ENCODE measurements at regions not wholly inside any gene's neighbourhood (a gene's known extent, or its start where the extent isn't known, plus 50 kb on each side); places are given as distances from the start of the nearest gene placed in this dataset.

DNA sequence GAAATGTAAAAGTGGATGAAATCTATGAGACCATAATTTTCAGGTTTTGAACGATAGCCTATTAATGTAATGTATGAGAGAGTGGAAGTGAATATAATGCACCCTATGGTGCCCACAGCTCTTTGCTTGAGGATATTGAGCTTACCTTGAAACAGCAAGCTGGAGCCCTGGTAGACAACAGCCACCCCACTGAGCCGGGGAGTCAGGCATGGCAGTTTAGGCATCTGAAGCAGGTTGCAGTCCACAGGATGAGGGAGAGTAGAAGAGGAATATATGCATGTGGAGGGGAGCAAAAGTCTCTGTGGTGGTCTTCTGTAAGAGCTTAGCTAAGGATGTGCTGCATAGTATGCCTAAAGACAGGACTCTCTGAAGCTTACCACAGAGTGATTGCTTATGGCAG lies 817.3 kb downstream of the DNAJB9 start:
- no peak for DNase-seq
- in situ Hi-C loops (cut with HindIII; ENCODE audit: low pct_ligation_motif_present, low sequenced_read_pairs) = no loop called here
- Histone ChIP-seq H3K36me3 (replicated peaks) (no peaks in the 10 kb centered on the region), H3K27ac (no peak overlapping the region), H3K4me3 (ENCODE audit: low read depth, low read length) (no peak overlapping the region), H3K27me3 (replicated peaks) (no peaks in the 10 kb centered on the region)
- TF ChIP-seq CTCF (IDR thresholded peaks at IDR 0.05; ENCODE audit: low read depth, low read length, missing control alignments) = no peak

GRCh38 chr7:109387530-109387929 lies 817.9 kb downstream of the DNAJB9 start:
- no peaks in the 10 kb centered on the region for H3K27me3 ChIP-seq (replicated peaks)
- H3K27ac ChIP-seq = no peak overlapping the region
- no peak for DNase-seq
- in situ Hi-C loops (cut with HindIII; ENCODE audit: low pct_ligation_motif_present, low sequenced_read_pairs) = no loop called here
- TF ChIP-seq CTCF (IDR thresholded peaks at IDR 0.05; ENCODE audit: low read depth, low read length, missing control alignments) = no peak
- no peak overlapping the region for H3K4me3 ChIP-seq (ENCODE audit: low read depth, low read length)
- H3K36me3 ChIP-seq (replicated peaks) = no peaks in the 10 kb centered on the region

- no peaks in the 10 kb centered on the region for H3K27me3 ChIP-seq (replicated peaks)
- DNase-seq = no peak
- no peaks in the 10 kb centered on the region for H3K36me3 ChIP-seq (replicated peaks)
- in situ Hi-C loops (cut with HindIII; ENCODE audit: low pct_ligation_motif_present, low sequenced_read_pairs) = no loop called here
- no peak for TF ChIP-seq CTCF (IDR thresholded peaks at IDR 0.05; ENCODE audit: low read depth, low read length, missing control alignments)
- no peak overlapping the region for H3K4me3 ChIP-seq (ENCODE audit: low read depth, low read length)
- H3K27ac ChIP-seq = no peak overlapping the region
These were observed 821.6 kb downstream of the DNAJB9 start for GRCh38 chr7:109391240-109391639.

DNA sequence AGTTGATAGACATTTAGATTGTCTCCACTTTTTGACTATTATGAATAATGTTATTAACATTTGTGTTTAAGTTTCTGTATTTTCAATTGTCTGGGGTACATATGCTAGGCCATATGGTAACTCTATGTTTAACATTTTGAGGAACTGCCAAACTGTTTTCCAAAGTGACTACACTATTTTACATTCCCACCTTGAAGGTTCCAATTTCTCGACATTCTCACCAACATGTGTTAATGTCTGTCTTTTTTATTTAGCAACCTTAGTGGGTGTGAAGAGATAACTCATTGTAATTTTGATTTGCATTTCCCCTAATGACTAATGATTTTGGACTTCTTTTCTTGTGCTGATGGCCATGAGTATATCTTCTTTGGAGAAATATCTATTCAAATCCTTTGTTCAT lies 832.4 kb downstream of the DNAJB9 start:
- no peak overlapping the region for H3K4me3 ChIP-seq (ENCODE audit: low read depth, low read length)
- TF ChIP-seq CTCF (IDR thresholded peaks at IDR 0.05; ENCODE audit: low read depth, low read length, missing control alignments) = no peak
- no peak for DNase-seq
- in situ Hi-C loops (cut with HindIII; ENCODE audit: low pct_ligation_motif_present, low sequenced_read_pairs) = no loop called here
- H3K27ac ChIP-seq = no peak overlapping the region
- no peaks in the 10 kb centered on the region for H3K27me3 ChIP-seq (replicated peaks)
- H3K36me3 ChIP-seq (replicated peaks) = no peaks in the 10 kb centered on the region

DNA sequence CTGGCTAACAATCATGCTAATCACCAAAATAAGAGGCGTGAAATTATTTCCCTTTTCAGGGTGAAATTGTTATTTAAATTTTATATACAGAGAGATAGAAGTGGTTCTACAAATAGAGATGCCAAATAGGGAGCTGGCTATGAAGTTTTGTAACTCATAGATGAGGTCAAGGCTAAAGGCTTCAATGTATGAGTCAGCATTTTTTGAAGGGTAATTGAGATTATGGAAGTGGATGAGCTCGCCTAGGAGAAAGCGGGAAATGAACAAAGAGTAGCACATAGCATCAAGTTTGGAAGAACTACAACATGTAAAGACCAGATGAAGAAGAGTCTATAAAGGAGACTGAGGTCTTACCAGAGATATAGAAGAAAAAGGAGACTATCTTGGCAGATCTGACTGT lies 838.1 kb downstream of the DNAJB9 start:
- Histone ChIP-seq H3K27me3 (replicated peaks) (no peaks in the 10 kb centered on the region), H3K36me3 (replicated peaks) (no peaks in the 10 kb centered on the region), H3K4me3 (ENCODE audit: low read depth, low read length) (no peak overlapping the region), H3K27ac (no peak overlapping the region)
- no peak for DNase-seq
- no peak for TF ChIP-seq CTCF (IDR thresholded peaks at IDR 0.05; ENCODE audit: low read depth, low read length, missing control alignments)
- in situ Hi-C loops (cut with HindIII; ENCODE audit: low pct_ligation_motif_present, low sequenced_read_pairs) = no loop called here

- no peaks in the 10 kb centered on the region for H3K27me3 ChIP-seq (replicated peaks)
- no peak overlapping the region for H3K27ac ChIP-seq
- H3K36me3 ChIP-seq (replicated peaks) = no peaks in the 10 kb centered on the region
- no peak for TF ChIP-seq CTCF (IDR thresholded peaks at IDR 0.05; ENCODE audit: low read depth, low read length, missing control alignments)
- no peak for DNase-seq
- no peak overlapping the region for H3K4me3 ChIP-seq (ENCODE audit: low read depth, low read length)
- in situ Hi-C loops (cut with HindIII; ENCODE audit: low pct_ligation_motif_present, low sequenced_read_pairs) = no loop called here
These were observed 868.3 kb downstream of the DNAJB9 start for GRCh38 chr7:109437957-109438356.
